Lower lobe of right lung (tissue), 2 donors: ENCODE measurements at regions not wholly inside any gene's neighbourhood (a gene's known extent, or its start where the extent isn't known, plus 50 kb on each side); places are given as distances from the start of the nearest gene placed in this dataset.

ENCODE experiments used
- ATAC-seq, 2 donors: fragments of 200-7000 bp; cut with Tn5 transposase; one replicate each; pipeline ENCODE4 v1.9.1; 2020 to 2022; ENCODE audit warnings: mild to moderate bottlenecking in 2 of 2, moderate library complexity in 2 of 2
- DNase-seq: peaks from one replicate; pipeline ENCODE4 v3.0.0-alpha.2; 2020
- H3K27ac ChIP-seq: fragments of 200-600 bp; one replicate; pipeline ENCODE4 v1.8.0; 2022
- H3K27me3 ChIP-seq: fragments of 200-600 bp; one replicate; pipeline ENCODE4 v1.8.0; 2022; ENCODE audit warnings: low read depth
- H3K36me3 ChIP-seq: fragments of 200-600 bp; one replicate; pipeline ENCODE4 v1.8.0; 2022; ENCODE audit warnings: mild to moderate bottlenecking
- H3K4me1 ChIP-seq: fragments of 200-600 bp; one replicate; pipeline ENCODE4 v1.8.0; 2022
- H3K4me3 ChIP-seq: fragments of 200-600 bp; one replicate; pipeline ENCODE4 v1.8.0; 2022; ENCODE audit warnings: mild to moderate bottlenecking
- H3K9me3 ChIP-seq: fragments of 200-600 bp; one replicate; pipeline ENCODE4 v1.8.0; 2022
- intact Hi-C: fragments of 100-400 bp; cut with DNase I; formaldehyde crosslinking; loops from one replicate; pipeline ENCODE4 v1.11.0; 2022
- TF ChIP-seq, protein P1 (sequence below): fragments of 200-600 bp; IDR thresholded peaks from one replicate; pipeline ENCODE4 v1.8.0; 2022; ENCODE audit warnings: antibody characterized with exemption, mild to moderate bottlenecking
- donor health status: DM: no; HTN: yes; CAD: no; lungs with severe emphysema.

DNA sequence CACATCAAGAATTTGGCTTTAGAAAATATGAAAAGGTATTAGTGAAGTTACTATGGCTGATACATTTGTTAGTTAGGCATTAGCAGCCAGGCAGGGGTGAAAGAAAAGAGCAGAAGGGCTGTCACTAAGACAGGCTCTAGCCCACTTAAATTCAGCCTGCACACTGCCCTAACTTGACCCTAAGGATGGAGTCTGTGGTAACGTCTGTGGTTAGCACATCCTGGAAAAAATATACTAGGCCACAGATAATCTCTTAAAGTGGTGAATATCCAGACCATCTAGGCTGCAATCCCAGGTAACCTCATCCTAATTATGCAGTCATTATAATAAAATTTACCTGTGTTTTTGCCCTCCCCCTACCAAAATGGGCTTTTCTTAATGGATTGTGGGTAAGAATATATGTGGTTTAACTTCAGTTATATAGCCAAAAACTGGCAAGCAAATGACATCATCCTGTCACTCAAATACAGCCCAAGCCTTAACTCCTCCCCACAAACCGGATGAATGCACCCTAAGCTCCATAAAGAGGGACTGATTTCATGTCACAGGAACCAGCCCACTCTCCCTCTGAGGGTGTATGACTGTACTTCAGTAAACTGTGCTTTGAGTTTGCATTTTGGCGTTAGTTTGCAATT is 440.9 kb downstream of the LRFN5 start:
- ATAC-seq (no peak), DNase-seq (no peak)
- Histone ChIP-seq H3K27ac (no peak overlapping the region), H3K4me1 (no peaks in the 10 kb centered on the region), H3K9me3 (no peaks in the 10 kb centered on the region), H3K27me3 (no peaks in the 10 kb centered on the region), H3K36me3 (no peaks in the 10 kb centered on the region), H3K4me3 (no peak overlapping the region)
- intact Hi-C loops: no loop called here
- TF ChIP-seq, protein P1, sequence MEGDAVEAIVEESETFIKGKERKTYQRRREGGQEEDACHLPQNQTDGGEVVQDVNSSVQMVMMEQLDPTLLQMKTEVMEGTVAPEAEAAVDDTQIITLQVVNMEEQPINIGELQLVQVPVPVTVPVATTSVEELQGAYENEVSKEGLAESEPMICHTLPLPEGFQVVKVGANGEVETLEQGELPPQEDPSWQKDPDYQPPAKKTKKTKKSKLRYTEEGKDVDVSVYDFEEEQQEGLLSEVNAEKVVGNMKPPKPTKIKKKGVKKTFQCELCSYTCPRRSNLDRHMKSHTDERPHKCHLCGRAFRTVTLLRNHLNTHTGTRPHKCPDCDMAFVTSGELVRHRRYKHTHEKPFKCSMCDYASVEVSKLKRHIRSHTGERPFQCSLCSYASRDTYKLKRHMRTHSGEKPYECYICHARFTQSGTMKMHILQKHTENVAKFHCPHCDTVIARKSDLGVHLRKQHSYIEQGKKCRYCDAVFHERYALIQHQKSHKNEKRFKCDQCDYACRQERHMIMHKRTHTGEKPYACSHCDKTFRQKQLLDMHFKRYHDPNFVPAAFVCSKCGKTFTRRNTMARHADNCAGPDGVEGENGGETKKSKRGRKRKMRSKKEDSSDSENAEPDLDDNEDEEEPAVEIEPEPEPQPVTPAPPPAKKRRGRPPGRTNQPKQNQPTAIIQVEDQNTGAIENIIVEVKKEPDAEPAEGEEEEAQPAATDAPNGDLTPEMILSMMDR: no peak

DNA sequence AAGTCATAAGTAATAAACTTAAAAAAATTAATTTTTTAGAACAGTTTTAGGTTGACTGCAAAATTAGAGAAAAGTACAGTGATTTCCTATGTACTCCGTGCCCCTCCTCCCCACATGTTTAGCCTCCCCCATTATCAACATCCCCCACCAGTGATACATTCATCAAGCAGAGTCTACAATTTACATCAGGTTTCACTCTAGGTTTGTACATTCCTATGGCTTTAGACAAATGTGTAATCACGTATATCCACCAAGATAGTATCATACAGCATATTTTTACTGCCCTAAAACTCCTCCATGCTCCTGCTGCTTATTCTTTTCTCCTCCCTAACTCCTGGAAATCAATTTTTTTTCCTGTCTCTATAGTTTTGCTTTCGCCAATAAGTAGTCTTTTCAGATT is 438.7 kb downstream of the LRFN5 start:
- no peak for ATAC-seq
- no peak for DNase-seq
- H3K36me3 ChIP-seq: no peaks in the 10 kb centered on the region
- intact Hi-C loops: no loop called here
- no peaks in the 10 kb centered on the region for H3K4me1 ChIP-seq
- no peaks in the 10 kb centered on the region for H3K9me3 ChIP-seq
- no peak overlapping the region for H3K27ac ChIP-seq
- no peaks in the 10 kb centered on the region for H3K27me3 ChIP-seq
- TF ChIP-seq, protein P1: no peak
- H3K4me3 ChIP-seq: no peak overlapping the region

DNA sequence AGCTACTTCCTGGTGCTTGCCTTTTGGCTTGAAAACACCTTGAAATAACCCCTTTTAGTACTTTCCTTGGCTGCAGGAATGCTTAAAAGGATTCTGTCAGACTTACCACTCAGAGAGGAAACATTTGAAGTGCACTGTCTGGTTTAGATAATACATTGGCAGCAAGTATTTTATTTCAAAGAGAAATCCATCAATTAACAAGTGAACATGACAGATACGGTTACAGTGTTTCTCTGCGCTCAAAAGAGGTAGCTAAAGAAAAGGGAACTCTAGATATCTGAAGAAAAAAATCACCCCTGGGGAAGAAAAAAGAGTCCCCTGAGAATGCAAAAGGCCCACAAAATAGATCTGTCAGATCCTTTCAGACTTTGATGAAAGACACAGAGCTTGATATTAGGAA is 421.9 kb downstream of the LRFN5 start:
- H3K9me3 ChIP-seq: peaks cover 5% of the 10 kb centered on the region
- H3K4me1 ChIP-seq: no peaks in the 10 kb centered on the region
- ATAC-seq (no peak), DNase-seq (no peak)
- H3K27ac ChIP-seq: no peak overlapping the region
- intact Hi-C loops: no loop called here
- H3K36me3 ChIP-seq: no peaks in the 10 kb centered on the region
- no peak overlapping the region for H3K4me3 ChIP-seq
- H3K27me3 ChIP-seq: no peaks in the 10 kb centered on the region
- TF ChIP-seq, protein P1: no peak

DNA sequence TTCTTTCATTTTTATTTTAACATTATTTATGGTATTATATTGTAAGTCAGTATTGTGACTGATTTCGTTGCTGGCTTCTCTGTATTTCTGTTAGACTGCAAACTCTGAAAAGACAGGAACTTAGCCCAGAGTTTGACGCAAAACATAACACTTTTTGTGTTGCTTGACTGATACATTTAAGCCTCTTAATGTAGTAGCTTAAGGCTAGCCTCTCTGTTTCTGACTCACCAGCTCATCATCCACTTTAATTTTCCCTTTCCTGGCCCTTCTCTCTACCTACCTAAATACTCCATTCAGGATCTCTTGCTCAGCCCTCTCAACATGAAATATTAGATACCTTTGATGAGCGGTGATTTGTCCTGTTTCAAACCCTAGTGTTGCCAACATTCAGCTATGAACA is 420.6 kb downstream of the LRFN5 start:
- intact Hi-C loops: no loop called here
- H3K4me1 ChIP-seq: no peaks in the 10 kb centered on the region
- ATAC-seq (no peak), DNase-seq (no peak)
- peaks cover 5% of the 10 kb centered on the region for H3K9me3 ChIP-seq
- H3K27me3 ChIP-seq: no peaks in the 10 kb centered on the region
- H3K27ac ChIP-seq: no peak overlapping the region
- TF ChIP-seq, protein P1: no peak
- H3K36me3 ChIP-seq: no peaks in the 10 kb centered on the region
- H3K4me3 ChIP-seq: no peak overlapping the region

DNA sequence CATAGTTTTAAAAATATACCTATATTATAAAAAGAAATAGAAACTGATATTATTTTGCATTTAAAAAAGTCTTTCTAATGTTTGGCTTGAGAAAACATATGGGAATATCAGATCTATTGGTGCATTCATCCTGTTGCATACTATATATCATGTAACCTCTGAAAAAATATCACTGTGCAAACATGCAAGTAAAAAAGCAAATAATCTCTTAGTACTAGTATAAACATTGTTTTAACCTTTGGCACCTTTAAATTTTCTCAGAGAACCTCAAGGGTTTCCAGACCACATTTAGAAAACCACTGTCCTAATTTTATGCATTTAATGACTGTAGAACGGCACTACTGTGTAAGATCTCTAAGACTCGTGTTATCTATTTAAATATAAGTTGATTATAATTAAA is 416.8 kb downstream of the LRFN5 start:
- Histone ChIP-seq H3K27ac (no peak overlapping the region), H3K4me3 (no peak overlapping the region), H3K27me3 (no peaks in the 10 kb centered on the region), H3K9me3 (peaks cover 5% of the 10 kb centered on the region), H3K4me1 (no peaks in the 10 kb centered on the region), H3K36me3 (no peaks in the 10 kb centered on the region)
- ATAC-seq (no peak), DNase-seq (no peak)
- intact Hi-C loops: no loop called here
- TF ChIP-seq, protein P1: no peak
